HG03442 (cell line): ENCODE measurements at regions not wholly inside any gene's neighbourhood (a gene's known extent, or its start where the extent isn't known, plus 50 kb on each side); places are given as distances from the start of the nearest gene placed in this dataset.

Experiments
- ATAC-seq: cut with Tn5 transposase; IDR thresholded peaks from one replicate; pipeline ENCODE4 v1.9.1; 2021; ENCODE audit warnings: mild to moderate bottlenecking, moderate library complexity; ENCODE audit not compliant: unreplicated experiment

- no peak for ATAC-seq
Measured at GRCh38 chr4:60808726-60809485, 391.2 kb upstream of the ADGRL3 start.

DNA sequence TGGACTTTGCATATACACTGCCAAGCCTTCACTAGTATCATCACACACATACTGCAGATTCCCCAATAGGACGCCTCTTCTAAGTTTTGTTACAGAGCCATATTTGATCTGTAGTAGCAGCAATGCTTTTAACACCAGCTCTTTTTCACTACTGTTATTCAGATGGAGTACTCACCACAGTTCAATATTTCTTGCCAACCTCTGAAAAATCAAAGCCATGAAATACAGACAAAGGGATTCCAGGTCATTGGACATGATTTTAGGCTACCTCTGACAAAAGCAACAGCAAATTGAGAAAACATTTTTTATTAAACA is 390.7 kb upstream of the ADGRL3 start:
- no peak for ATAC-seq

DNA sequence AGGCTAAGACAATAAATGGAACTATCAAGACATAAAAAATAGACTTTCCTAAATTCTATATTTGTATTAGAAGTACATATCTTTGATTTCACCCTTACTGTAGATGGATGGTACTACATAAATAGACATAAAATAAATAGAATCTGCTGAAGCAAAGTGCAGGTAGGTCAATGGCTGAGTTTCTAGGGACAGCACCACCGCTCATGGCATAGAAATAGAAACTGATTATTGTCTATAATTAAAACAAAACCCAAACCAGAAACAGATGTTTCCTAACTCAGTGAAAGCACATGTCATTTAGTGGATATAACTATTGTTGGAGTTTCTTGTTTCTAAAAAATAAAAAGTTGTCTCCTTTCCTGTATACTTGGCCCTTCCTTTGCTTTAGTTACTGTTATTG is 387.3 kb upstream of the ADGRL3 start:
- ATAC-seq: no peak

DNA sequence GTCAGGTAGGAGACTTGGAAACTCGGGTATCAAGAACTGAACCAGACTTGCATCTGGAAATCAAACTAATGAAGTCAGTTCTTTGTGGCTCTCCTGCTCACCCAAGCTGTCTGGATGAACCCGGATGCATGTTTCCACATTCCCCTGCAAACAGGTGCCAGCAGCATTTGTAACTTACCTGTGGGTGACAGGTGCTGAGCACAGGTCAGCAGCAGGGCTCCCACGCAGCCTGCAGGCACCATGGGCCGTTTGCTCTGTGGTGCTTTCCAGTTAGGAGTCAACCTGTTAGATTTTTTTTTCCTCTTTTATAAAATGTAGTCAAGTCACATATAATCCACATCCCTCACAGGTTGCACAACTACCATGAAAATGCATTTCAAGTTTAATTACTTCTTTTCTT is 385.6 kb upstream of the ADGRL3 start:
- ATAC-seq: no peak

DNA sequence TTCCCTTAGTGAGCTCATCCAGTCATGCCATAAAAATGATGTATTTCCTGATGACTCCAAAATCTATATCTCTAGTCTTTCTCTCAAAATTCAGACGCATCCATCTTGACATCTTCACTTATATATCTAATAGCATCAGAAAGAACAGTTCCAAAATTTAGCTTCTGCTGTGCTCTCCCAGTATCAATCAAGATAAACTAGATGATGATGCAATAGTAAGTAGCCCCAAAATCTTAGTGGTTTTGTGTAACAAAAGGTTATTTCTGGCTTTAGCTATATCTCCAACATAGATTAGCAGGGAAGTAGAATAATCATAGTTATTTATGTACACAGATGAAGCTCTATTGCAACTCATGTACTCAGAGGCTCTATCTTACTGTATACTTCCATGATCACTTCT is 382.5 kb upstream of the ADGRL3 start:
- ATAC-seq: no peak

DNA sequence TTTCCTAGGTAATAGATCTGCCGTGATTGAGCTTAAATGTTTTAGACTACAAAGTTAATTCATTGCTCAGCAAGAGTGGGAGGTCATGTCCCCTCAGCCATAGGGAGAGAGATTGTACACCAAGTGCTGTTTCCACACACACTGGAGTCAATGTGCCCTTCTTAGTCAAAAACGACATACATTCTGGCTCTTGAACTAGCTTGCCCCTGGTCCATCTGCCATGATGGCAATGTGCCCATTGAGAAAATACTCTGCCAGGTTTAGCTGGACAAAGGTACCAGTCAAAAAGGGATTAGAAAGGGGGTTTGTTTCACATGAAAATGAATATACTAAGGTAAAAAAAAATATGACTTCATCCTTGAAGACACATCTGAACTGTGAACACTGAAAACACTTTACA is 377.1 kb upstream of the ADGRL3 start:
- no peak for ATAC-seq

GRCh38 chr4:60840020-60840419 is 360.1 kb upstream of the ADGRL3 start:
- no peak for ATAC-seq

- ATAC-seq: no peak
Measured at GRCh38 chr4:60846678-60847077, 353.4 kb upstream of the ADGRL3 start.

DNA sequence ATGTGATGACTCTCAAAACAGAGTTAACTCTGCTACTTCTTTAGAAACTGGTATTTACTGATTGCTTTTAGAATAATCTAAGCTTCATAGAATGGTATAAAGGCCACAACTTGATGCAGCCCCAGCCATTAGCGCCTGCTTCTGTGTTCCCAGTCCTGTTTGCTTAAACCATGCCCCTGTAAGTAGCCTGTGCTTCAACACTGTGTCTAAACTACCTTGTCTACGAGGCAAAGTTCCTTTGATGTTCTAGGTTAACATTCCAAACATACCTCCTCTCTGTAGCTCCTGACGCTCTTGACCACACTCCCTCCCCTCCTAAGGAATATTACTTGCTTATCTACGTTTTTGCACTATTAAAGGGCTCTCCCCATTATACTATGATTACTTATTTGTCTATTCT is 352.5 kb upstream of the ADGRL3 start:
- ATAC-seq: no peak

- no peak for ATAC-seq
Measured at GRCh38 chr4:60857130-60857753, 342.9 kb upstream of the ADGRL3 start.

DNA sequence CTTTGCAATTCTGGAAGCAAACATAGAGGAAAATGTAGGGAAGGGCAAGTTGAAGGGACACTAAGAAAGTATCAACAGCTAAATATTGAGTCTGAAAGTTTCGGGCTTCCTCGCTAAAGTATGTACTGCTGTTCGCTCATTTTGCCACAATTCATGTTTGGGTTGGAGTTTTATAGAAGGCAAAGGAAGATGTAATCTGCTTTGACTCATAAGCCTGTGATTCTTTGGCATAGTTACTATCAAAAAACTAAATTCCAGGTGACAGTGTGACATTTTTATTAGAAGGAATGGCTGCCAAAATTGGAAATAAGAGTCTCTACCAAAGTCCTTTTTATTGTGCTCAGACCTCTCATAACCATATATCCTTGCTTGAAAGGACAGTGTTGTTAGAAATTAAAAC is 336.7 kb upstream of the ADGRL3 start:
- no peak for ATAC-seq

DNA sequence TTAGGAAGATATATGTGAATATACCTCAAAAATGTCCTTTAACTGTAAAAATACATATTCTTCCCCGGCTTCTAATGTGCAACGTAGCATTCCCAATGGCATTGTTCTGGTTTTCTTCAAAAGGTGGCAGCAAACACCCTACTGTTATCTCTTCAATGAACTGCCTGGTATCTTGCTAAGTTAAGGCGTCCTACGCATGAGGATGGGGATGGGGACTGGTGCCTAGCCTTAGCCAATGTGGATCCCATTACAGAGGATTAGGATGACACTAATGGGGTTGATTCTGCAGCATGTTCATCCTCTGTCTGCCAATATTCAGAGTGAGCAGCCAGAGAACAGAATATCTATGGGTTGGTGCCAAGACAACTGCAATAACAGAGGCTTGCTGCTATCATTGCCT is 334.9 kb upstream of the ADGRL3 start:
- ATAC-seq: no peak

- ATAC-seq: no peak
Measured at GRCh38 chr4:60868232-60868960, 331.7 kb upstream of the ADGRL3 start.

GRCh38 chr4:60879135-60879701 is 320.9 kb upstream of the ADGRL3 start:
- ATAC-seq: no peak

DNA sequence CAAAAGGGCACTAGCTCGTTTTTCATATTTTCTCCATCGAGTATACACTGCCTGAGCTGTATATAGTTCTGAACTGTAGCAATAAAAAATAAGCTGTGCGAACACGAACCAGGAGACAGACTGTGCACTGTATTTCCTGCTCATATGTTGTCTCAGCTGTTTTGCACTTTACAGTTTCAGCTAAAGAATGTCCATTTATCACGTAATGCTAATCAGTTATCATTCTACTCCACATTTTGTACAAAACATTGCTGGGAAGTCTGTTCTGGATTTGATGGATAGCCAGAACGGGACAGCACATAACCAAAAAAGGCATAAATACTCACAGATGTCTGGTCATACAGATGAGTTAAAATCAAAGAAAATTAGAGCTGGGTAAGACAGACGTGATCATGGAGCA is 315.5 kb upstream of the ADGRL3 start:
- no peak for ATAC-seq

DNA sequence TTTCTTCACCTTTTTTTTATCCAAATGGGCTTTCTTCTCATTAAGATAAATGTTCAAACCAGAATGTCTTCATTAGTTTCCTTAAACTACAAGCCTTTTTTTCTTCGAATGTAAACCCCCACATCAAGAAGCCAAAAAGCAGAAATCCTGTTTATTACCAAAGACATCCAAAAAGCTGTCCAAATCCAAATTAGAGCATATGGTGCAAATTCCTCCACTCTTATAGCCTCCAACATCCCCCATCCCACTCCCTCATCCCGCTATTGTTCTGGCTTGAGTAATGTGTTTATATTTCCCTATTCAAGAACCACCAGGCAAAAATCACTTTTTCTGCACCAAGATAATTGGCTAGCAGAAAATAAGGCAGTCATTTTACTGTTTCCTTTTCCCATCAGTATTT is 315.1 kb upstream of the ADGRL3 start:
- ATAC-seq: no peak

DNA sequence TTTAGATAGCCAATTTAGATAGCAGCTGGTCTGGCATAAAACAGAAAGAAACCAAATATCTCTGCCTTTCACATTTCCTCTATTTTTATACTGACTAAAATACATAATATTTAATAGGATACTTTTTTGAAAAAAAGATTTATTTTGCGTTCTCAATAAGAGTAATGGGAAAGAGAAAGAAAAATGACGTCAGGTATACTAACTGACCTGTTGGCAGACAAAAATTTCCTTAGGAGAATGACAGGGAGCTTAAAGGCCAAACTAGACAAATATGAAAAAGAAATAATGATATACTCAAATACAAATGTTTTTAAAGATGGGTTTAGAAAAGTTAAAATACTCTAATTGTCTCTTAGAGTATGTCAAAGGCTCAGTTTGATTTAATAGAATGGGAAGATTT is 309.4 kb upstream of the ADGRL3 start:
- no peak for ATAC-seq

DNA sequence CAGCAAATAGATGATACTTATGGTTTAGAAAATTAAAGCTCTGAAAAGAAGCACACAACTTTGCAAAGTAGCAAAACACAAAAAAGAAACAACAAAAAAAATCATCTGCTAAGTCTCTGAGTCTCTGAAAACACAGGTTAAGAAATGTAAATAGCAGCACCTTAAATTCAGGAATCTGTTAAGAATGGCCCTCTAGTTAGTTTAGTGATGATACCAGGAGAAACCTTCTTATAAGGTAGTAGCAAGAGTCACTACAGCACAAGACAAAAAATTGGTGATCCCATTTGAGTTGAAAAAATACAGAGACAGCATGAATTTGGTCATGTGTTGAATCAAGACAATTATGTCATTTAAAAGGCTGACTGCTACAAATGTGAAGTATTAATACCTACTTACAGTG is 308.2 kb upstream of the ADGRL3 start:
- no peak for ATAC-seq

DNA sequence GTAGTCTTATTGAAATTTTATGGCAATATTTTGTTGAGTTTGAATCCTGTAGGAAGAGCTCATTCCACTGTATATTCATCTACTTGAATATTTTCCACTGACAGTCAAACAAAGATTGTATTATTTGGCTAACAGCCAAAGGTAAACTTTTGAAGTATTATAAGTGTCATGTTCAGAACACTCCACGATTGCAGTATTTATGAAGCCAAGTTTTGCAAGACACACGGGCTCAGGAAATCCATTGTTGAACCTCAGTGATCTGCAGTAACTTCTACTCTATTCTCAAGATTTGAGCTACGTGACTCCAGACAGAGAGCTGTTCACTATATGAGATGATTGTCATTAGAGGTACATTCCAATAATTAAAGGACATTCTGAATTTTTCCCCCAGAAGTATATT is 302.7 kb upstream of the ADGRL3 start:
- no peak for ATAC-seq

DNA sequence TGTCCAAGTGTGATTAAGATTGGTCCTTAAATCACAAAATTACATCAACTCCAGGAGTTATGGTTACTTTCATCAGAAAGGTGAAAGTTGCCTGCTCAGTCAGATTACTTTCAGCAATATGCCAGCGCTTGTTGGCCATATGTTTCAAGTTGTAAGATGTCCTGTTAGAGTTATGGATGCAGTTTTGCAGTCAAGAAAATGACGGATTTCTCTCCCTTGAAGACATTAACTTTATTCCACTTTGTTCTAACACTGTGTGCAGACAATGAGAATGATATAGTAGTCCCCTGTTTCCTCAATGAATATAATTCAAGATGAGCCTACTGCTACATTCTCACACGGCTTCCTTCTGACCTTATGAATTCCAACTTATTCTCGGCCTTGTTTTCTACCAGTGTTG is 295.0 kb upstream of the ADGRL3 start:
- no peak for ATAC-seq

DNA sequence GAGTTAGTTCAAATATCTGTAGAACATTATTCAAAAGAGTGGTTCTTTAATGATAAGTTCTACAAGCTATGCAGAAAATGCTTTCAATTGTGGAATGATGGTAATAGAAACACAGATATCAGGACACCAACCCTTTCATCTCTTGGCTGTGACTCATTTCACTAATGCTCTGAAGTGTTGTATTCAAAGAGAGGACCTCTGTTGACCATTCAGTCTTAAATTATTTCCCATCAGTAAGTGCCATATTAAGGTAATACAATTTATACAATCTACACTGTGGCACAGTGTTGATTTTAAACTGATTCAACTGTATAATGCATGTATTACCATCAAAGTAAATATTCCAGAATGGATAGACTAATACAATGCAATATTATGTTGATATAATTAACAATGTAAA is 289.0 kb upstream of the ADGRL3 start:
- ATAC-seq: no peak

DNA sequence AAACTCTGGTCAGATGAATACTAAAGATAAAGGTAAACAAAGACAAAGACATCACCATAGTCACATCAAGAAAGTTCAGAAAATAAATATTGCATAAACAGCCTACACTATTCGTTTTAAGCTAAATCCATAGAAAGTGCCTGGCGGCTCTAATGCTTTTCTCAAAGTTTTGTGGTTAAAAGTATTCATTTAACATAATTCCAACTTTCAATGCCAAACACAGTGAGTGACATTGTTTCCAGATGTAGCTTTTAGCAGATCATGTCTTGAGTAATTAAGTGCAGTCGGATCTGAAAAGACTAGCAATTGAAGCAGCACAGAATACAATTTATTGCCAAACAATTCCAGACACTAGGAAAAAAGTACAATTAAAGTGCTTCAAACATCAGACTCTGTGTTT is 287.1 kb upstream of the ADGRL3 start:
- ATAC-seq: no peak
